ENCODE measurements at regions not wholly inside any gene's neighbourhood (a gene's known extent, or its start where the extent isn't known, plus 50 kb on each side); places are given as distances from the start of the nearest gene placed in this dataset.

DNA sequence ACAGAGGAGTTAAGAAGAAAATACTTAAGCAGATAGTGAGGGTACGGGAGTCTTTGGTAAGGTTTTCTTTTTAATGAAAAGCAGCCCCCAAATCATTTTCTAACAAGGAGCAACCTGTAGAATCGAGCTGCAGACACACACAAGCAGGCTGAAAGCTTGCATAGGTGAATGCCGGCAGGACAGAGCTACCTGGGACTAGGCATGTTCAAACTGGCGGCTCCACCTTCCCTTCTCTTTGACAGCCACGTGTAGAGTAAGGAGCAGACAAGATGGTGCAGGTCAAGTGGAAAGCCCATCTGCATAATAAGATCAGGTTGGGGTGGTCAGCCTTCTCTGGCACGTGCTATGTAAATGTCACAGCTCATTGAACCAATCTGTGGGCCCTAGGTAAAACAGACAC, 1292.4 kb downstream of the EPHA7 start:
- TF ChIP-seq, protein P1, sequence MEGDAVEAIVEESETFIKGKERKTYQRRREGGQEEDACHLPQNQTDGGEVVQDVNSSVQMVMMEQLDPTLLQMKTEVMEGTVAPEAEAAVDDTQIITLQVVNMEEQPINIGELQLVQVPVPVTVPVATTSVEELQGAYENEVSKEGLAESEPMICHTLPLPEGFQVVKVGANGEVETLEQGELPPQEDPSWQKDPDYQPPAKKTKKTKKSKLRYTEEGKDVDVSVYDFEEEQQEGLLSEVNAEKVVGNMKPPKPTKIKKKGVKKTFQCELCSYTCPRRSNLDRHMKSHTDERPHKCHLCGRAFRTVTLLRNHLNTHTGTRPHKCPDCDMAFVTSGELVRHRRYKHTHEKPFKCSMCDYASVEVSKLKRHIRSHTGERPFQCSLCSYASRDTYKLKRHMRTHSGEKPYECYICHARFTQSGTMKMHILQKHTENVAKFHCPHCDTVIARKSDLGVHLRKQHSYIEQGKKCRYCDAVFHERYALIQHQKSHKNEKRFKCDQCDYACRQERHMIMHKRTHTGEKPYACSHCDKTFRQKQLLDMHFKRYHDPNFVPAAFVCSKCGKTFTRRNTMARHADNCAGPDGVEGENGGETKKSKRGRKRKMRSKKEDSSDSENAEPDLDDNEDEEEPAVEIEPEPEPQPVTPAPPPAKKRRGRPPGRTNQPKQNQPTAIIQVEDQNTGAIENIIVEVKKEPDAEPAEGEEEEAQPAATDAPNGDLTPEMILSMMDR (IDR thresholded peaks at IDR 0.05; ENCODE audit: poor library complexity, severe bottlenecking): no peak
- no peak for TF ChIP-seq EZH2 (IDR thresholded peaks at IDR 0.05; ENCODE audit: borderline replicate concordance, insufficient read depth, low read length, poor library complexity, severe bottlenecking)
- TF ChIP-seq, protein P2, sequence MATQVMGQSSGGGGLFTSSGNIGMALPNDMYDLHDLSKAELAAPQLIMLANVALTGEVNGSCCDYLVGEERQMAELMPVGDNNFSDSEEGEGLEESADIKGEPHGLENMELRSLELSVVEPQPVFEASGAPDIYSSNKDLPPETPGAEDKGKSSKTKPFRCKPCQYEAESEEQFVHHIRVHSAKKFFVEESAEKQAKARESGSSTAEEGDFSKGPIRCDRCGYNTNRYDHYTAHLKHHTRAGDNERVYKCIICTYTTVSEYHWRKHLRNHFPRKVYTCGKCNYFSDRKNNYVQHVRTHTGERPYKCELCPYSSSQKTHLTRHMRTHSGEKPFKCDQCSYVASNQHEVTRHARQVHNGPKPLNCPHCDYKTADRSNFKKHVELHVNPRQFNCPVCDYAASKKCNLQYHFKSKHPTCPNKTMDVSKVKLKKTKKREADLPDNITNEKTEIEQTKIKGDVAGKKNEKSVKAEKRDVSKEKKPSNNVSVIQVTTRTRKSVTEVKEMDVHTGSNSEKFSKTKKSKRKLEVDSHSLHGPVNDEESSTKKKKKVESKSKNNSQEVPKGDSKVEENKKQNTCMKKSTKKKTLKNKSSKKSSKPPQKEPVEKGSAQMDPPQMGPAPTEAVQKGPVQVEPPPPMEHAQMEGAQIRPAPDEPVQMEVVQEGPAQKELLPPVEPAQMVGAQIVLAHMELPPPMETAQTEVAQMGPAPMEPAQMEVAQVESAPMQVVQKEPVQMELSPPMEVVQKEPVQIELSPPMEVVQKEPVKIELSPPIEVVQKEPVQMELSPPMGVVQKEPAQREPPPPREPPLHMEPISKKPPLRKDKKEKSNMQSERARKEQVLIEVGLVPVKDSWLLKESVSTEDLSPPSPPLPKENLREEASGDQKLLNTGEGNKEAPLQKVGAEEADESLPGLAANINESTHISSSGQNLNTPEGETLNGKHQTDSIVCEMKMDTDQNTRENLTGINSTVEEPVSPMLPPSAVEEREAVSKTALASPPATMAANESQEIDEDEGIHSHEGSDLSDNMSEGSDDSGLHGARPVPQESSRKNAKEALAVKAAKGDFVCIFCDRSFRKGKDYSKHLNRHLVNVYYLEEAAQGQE (IDR thresholded peaks at IDR 0.05; ENCODE audit: borderline replicate concordance): no peak
